Liver (tissue), 7 donors: ENCODE measurements at regions not wholly inside any gene's neighbourhood (a gene's known extent, or its start where the extent isn't known, plus 50 kb on each side); places are given as distances from the start of the nearest gene placed in this dataset.

Experiments
- DNase-seq: peaks from one replicate; pipeline ENCODE4 v3.0.0-alpha.2; 2017; ENCODE audit warnings: low spot score
- H3K27ac ChIP-seq, 2 donors: one replicate each; pipeline ENCODE4 v1.7.0; 2013; ENCODE audit warnings: inconsistent platforms in 2 of 2, low read length in 2 of 2, control low read depth in 1 of 2, low read depth in 1 of 2, mild to moderate bottlenecking in 1 of 2
- H3K27me3 ChIP-seq, 4 donors: one replicate each; pipeline versions ENCODE4 v1.6.1 to v1.7.0; 2013; ENCODE audit warnings: low read length in 3 of 4, inconsistent platforms in 1 of 4, mild to moderate bottlenecking in 1 of 4, moderate library complexity in 1 of 4; ENCODE audit not compliant: control insufficient read depth in 4 of 4, insufficient read depth in 4 of 4
- H3K36me3 ChIP-seq, 4 donors: one replicate each; pipeline versions ENCODE4 v1.6.1 to v1.7.0; 2013; ENCODE audit warnings: low read length in 3 of 4, mild to moderate bottlenecking in 3 of 4, low read depth in 1 of 4, moderate library complexity in 1 of 4; ENCODE audit not compliant: control insufficient read depth in 4 of 4, insufficient read depth in 3 of 4
- H3K4me1 ChIP-seq, 4 donors: one replicate each; pipeline versions ENCODE4 v1.6.1 to v1.7.0; 2013; ENCODE audit warnings: low read length in 3 of 4, mild to moderate bottlenecking in 3 of 4, moderate library complexity in 1 of 4; ENCODE audit not compliant: control insufficient read depth in 4 of 4, insufficient read depth in 4 of 4
- H3K4me3 ChIP-seq, 3 donors: one replicate each; pipeline versions ENCODE4 v1.6.1 to v1.7.0; 2013; ENCODE audit warnings: low read length in 3 of 3, control low read depth in 1 of 3, low read depth in 1 of 3, mild to moderate bottlenecking in 1 of 3
- H3K9ac ChIP-seq, 2 donors: one replicate each; pipeline ENCODE4 v1.7.0; 2013; ENCODE audit warnings: low read length in 2 of 2, mild to moderate bottlenecking in 2 of 2, moderate library complexity in 2 of 2, control low read depth in 1 of 2, low read depth in 1 of 2
- H3K9me3 ChIP-seq, 4 donors: one replicate each; pipeline versions ENCODE4 v1.6.1 to v1.7.0; 2013; ENCODE audit warnings: low read length in 3 of 4; ENCODE audit not compliant: control insufficient read depth in 4 of 4
- CTCF ChIP-seq: fragments of 150-350 bp; IDR thresholded peaks from 2 replicates; pipeline ENCODE4 v1.5.1; 2017; ENCODE audit warnings: improper control_type of control experiment, low read depth, low read length; ENCODE audit not compliant: missing input control
- EGR1 ChIP-seq, 2 donors: IDR thresholded peaks; 2 replicates each; pipeline ENCODE4 v1.6.1; 2016 to 2018; ENCODE audit warnings: antibody characterized with exemption in 2 of 2, low read depth in 2 of 2
- FOXA1 ChIP-seq: IDR thresholded peaks from 2 replicates; pipeline ENCODE4 v1.6.1; 2016; ENCODE audit warnings: antibody characterized with exemption
- FOXA2 ChIP-seq: IDR thresholded peaks from 2 replicates; pipeline ENCODE4 v1.6.1; 2016; ENCODE audit warnings: antibody characterized with exemption
- GABPA ChIP-seq, 2 donors: IDR thresholded peaks in 1 of 2; conservative IDR thresholded peaks in 1 of 2; 2 replicates each; pipeline ENCODE4 v1.6.1; 2016; ENCODE audit warnings: antibody characterized with exemption in 2 of 2, mild to moderate bottlenecking in 1 of 2, moderate library complexity in 1 of 2
- HNF4A ChIP-seq, 2 donors: conservative IDR thresholded peaks; 2 replicates each; pipeline ENCODE4 v1.6.1; 2016; ENCODE audit warnings: antibody characterized with exemption in 2 of 2, mild to moderate bottlenecking in 2 of 2
- HNF4G ChIP-seq: IDR thresholded peaks from 2 replicates; pipeline ENCODE4 v1.6.1; 2016; ENCODE audit warnings: antibody characterized with exemption
- JUND ChIP-seq, 2 donors: IDR thresholded peaks; 2 replicates each; pipeline ENCODE4 v1.6.1; 2016; ENCODE audit warnings: antibody characterized with exemption in 2 of 2
- MAX ChIP-seq: IDR thresholded peaks from 2 replicates; pipeline ENCODE4 v1.6.1; 2016; ENCODE audit warnings: antibody characterized with exemption
- NR2F2 ChIP-seq: IDR thresholded peaks from 2 replicates; pipeline ENCODE4 v1.6.1; 2016; ENCODE audit warnings: antibody characterized with exemption
- RAD21 ChIP-seq, 2 donors: IDR thresholded peaks; 2 replicates each; pipeline ENCODE4 v1.6.1; 2016; ENCODE audit warnings: antibody characterized with exemption in 2 of 2, mild to moderate bottlenecking in 2 of 2
- RXRA ChIP-seq, 2 donors: IDR thresholded peaks; 2 replicates each; pipeline ENCODE4 v1.6.1; 2017 to 2018; ENCODE audit warnings: antibody characterized with exemption in 2 of 2, mild to moderate bottlenecking in 1 of 2
- SP1 ChIP-seq: IDR thresholded peaks from 2 replicates; pipeline ENCODE4 v1.6.1; 2018; ENCODE audit warnings: antibody characterized with exemption, mild to moderate bottlenecking
- TAF1 ChIP-seq: conservative IDR thresholded peaks from 2 replicates; pipeline ENCODE4 v1.6.1; 2016; ENCODE audit warnings: antibody characterized with exemption, mild to moderate bottlenecking
- YY1 ChIP-seq: IDR thresholded peaks from 2 replicates; pipeline ENCODE4 v1.6.1; 2016; ENCODE audit warnings: antibody characterized with exemption, mild to moderate bottlenecking
- ZBTB33 ChIP-seq: IDR thresholded peaks from 2 replicates; pipeline ENCODE4 v1.6.1; 2016; ENCODE audit warnings: antibody characterized with exemption
- TF ChIP-seq, protein P1 (sequence below): IDR thresholded peaks from 2 replicates; pipeline ENCODE4 v1.6.1; 2016; ENCODE audit warnings: antibody characterized with exemption, mild to moderate bottlenecking
- TF ChIP-seq, protein P2 (sequence below): IDR thresholded peaks from 2 replicates; pipeline ENCODE4 v1.6.1; 2016; ENCODE audit warnings: antibody characterized with exemption
- donor health status: healthy.
- donor health status: healthy.
- donor health status: healthy.
- donor health status: healthy.

- Histone ChIP-seq H3K4me1 (no peaks in the 10 kb centered on the region), H3K27me3 (no peaks in the 10 kb centered on the region), H3K9me3 (no peaks in the 10 kb centered on the region), H3K9ac (no peak overlapping the region), H3K27ac (no peak overlapping the region), H3K4me3 (no peak overlapping the region), H3K36me3 (no peaks in the 10 kb centered on the region)
- TF ChIP-seq ZBTB33: no peak
- TF ChIP-seq HNF4A (conservative IDR thresholded peaks at IDR 0.05): no peak
- TF ChIP-seq EGR1 (IDR thresholded peaks at IDR 0.05; ENCODE audit: low read depth in 2 of 2): no peak
- TF ChIP-seq FOXA2: no peak
- no peak for TF ChIP-seq CTCF
- TF ChIP-seq TAF1: no peak
- no peak for TF ChIP-seq FOXA1
- TF ChIP-seq, protein P1, sequence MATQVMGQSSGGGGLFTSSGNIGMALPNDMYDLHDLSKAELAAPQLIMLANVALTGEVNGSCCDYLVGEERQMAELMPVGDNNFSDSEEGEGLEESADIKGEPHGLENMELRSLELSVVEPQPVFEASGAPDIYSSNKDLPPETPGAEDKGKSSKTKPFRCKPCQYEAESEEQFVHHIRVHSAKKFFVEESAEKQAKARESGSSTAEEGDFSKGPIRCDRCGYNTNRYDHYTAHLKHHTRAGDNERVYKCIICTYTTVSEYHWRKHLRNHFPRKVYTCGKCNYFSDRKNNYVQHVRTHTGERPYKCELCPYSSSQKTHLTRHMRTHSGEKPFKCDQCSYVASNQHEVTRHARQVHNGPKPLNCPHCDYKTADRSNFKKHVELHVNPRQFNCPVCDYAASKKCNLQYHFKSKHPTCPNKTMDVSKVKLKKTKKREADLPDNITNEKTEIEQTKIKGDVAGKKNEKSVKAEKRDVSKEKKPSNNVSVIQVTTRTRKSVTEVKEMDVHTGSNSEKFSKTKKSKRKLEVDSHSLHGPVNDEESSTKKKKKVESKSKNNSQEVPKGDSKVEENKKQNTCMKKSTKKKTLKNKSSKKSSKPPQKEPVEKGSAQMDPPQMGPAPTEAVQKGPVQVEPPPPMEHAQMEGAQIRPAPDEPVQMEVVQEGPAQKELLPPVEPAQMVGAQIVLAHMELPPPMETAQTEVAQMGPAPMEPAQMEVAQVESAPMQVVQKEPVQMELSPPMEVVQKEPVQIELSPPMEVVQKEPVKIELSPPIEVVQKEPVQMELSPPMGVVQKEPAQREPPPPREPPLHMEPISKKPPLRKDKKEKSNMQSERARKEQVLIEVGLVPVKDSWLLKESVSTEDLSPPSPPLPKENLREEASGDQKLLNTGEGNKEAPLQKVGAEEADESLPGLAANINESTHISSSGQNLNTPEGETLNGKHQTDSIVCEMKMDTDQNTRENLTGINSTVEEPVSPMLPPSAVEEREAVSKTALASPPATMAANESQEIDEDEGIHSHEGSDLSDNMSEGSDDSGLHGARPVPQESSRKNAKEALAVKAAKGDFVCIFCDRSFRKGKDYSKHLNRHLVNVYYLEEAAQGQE: no peak
- no peak for TF ChIP-seq RAD21 (IDR thresholded peaks at IDR 0.05)
- no peak for TF ChIP-seq HNF4G
- TF ChIP-seq JUND (IDR thresholded peaks at IDR 0.05): no peak
- TF ChIP-seq SP1: no peak
- TF ChIP-seq GABPA (IDR thresholded peaks at IDR 0.05 in 1 of 2, conservative IDR thresholded peaks at IDR 0.05 in 1 of 2): no peak
- TF ChIP-seq RXRA (IDR thresholded peaks at IDR 0.05): no peak
- no peak for TF ChIP-seq NR2F2
- no peak for TF ChIP-seq MAX
- TF ChIP-seq, protein P2, sequence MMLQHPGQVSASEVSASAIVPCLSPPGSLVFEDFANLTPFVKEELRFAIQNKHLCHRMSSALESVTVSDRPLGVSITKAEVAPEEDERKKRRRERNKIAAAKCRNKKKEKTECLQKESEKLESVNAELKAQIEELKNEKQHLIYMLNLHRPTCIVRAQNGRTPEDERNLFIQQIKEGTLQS: no peak
- TF ChIP-seq YY1: no peak
- no peak for DNase-seq
Observed at GRCh38 chr5:13359344-13359743, 585.1 kb downstream of the DNAH5 start.

DNA sequence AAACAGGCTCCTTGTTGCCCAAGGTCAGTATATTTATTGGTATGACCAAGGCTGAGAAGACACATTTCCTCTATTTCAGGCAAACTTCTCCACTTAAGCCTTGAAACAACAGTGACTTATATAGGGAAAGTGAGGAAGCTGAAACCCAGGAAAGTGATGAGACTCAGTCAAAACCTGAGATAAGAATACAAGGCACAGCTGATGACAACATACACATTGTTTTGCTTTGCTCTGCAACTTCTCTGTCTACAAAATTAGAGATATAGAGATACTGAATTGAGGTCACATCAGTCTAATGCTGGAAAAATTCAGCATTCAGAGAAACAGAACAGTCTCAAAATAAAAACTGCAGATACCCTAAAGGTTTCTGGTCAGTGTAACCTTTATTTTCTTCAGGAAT lies 586.1 kb downstream of the DNAH5 start:
- Histone ChIP-seq H3K27me3 (no peaks in the 10 kb centered on the region), H3K4me1 (no peaks in the 10 kb centered on the region), H3K9ac (no peak overlapping the region), H3K36me3 (no peaks in the 10 kb centered on the region), H3K4me3 (no peak overlapping the region), H3K9me3 (no peaks in the 10 kb centered on the region), H3K27ac (no peak overlapping the region)
- TF ChIP-seq JUND (IDR thresholded peaks at IDR 0.05) (no peak), ZBTB33 (no peak), HNF4A (conservative IDR thresholded peaks at IDR 0.05) (no peak), CTCF (no peak), MAX (no peak), SP1 (no peak)
- DNase-seq: no peak
